HG03442 (cell line): ENCODE measurements at regions not wholly inside any gene's neighbourhood (a gene's known extent, or its start where the extent isn't known, plus 50 kb on each side); places are given as distances from the start of the nearest gene placed in this dataset.

ENCODE experiments used
- ATAC-seq: cut with Tn5 transposase; IDR thresholded peaks from one replicate; pipeline ENCODE4 v1.9.1; 2021; ENCODE audit warnings: mild to moderate bottlenecking, moderate library complexity; ENCODE audit not compliant: unreplicated experiment

- ATAC-seq = no peak
Measured at GRCh38 chr22:48553694-48554308, 1273.9 kb downstream of the BRD1 start.

- ATAC-seq = no peak
Measured at GRCh38 chr22:48553119-48553518, 1274.6 kb downstream of the BRD1 start.

GRCh38 chr22:48551716-48552268, 1275.9 kb downstream of the BRD1 start:
- no peak for ATAC-seq

- no peak for ATAC-seq
Measured at GRCh38 chr22:48551061-48551460, 1276.6 kb downstream of the BRD1 start.

GRCh38 chr22:48548391-48548790, 1279.3 kb downstream of the BRD1 start:
- no peak for ATAC-seq

GRCh38 chr22:48547971-48548370, 1279.7 kb downstream of the BRD1 start:
- no peak for ATAC-seq

GRCh38 chr22:48546653-48547424, 1280.8 kb downstream of the BRD1 start:
- ATAC-seq = no peak

- no peak for ATAC-seq
Measured at GRCh38 chr22:48545987-48546386, 1281.7 kb downstream of the BRD1 start.

- ATAC-seq = no peak
Measured at GRCh38 chr22:48541401-48542098, 1286.1 kb downstream of the BRD1 start.

- no peak for ATAC-seq
Measured at GRCh38 chr22:48539261-48539660, 1288.4 kb downstream of the BRD1 start.

GRCh38 chr22:48538291-48538820, 1289.3 kb downstream of the BRD1 start:
- ATAC-seq = no peak

GRCh38 chr22:48537343-48537680, 1290.4 kb downstream of the BRD1 start:
- no peak for ATAC-seq

- no peak for ATAC-seq
Measured at GRCh38 chr22:48536541-48537342, 1290.9 kb downstream of the BRD1 start.

GRCh38 chr22:48535868-48536540, 1291.7 kb downstream of the BRD1 start:
- ATAC-seq = no peak

GRCh38 chr22:48534395-48534958, 1293.2 kb downstream of the BRD1 start:
- no peak for ATAC-seq

GRCh38 chr22:48532986-48533385, 1294.7 kb downstream of the BRD1 start:
- ATAC-seq = no peak

- no peak for ATAC-seq
Measured at GRCh38 chr22:48531761-48532435, 1295.8 kb downstream of the BRD1 start.

GRCh38 chr22:48531108-48531507, 1296.6 kb downstream of the BRD1 start:
- ATAC-seq = no peak

- no peak for ATAC-seq
Measured at GRCh38 chr22:48530666-48531065, 1297.0 kb downstream of the BRD1 start.
